A549 (cell line): ENCODE measurements at regions not wholly inside any gene's neighbourhood (a gene's known extent, or its start where the extent isn't known, plus 50 kb on each side); places are given as distances from the start of the nearest gene placed in this dataset.

ENCODE experiments used
- ATAC-seq, 2 experiments: fragments of 200-7000 bp in 1 of 2; fragments of >200 bp in 1 of 2; cut with Nextera tagmentation in 1 of 2; cut with Tn5 transposase in 1 of 2; 3 replicates each; pipeline versions ENCODE4 v1.8.0 to v1.9.1; 2018 to 2020; ENCODE audit warnings: mild to moderate bottlenecking in 1 of 2, moderate library complexity in 1 of 2
- CTCF ChIA-PET: fragments of 300-600 bp; sonication (Branson Sonifier 250); formaldehyde crosslinking; extraction: SDS; loops from one replicate; lab custom pipeline; 2021; ENCODE audit warnings: antibody characterized with exemption, inconsistent platforms; lab: Yijun Ruan, JAX
- POLR2A ChIA-PET: fragments of 350-600 bp; formaldehyde crosslinking; extraction: SDS; loops from one replicate; lab custom pipeline; 2021; ENCODE audit warnings: antibody characterized with exemption, inconsistent platforms; lab: Yijun Ruan, JAX
- DNase-seq, 2 experiments: peaks; one replicate each; pipeline versions ENCODE4 v3.0.0 to v3.0.0-alpha.2; 2011 to 2016; ENCODE audit warnings: low read depth in 1 of 2, low spot score in 1 of 2
- FAIRE-seq: peaks from 2 replicates; lab custom pipeline; 2011; peaks lifted over from hg19 to GRCh38; lab: Jason Lieb, UNC
- H3K27ac ChIP-seq, 2 experiments: fragments of >200 bp; sonication (Bioruptor Twin); formaldehyde crosslinking; 3 replicates each; pipeline ENCODE4 v1.5.1; 2016 to 2017
- H3K4me1 ChIP-seq: fragments of >200 bp; sonication (Bioruptor Twin); formaldehyde crosslinking; 3 replicates; pipeline ENCODE4 v1.6.1; 2016
- H3K4me2 ChIP-seq: fragments of >200 bp; sonication (Bioruptor Twin); formaldehyde crosslinking; 3 replicates; pipeline ENCODE4 v1.6.1; 2016
- H3K4me3 ChIP-seq: fragments of >200 bp; sonication (Bioruptor Twin); formaldehyde crosslinking; 3 replicates; pipeline ENCODE4 v1.5.1; 2016
- H3K9me3 ChIP-seq: fragments of >200 bp; sonication (Bioruptor Twin); formaldehyde crosslinking; 3 replicates; pipeline ENCODE4 v1.6.1; 2016
- BCL3 ChIP-seq: fragments of >200 bp; sonication (Bioruptor Twin); formaldehyde crosslinking; IDR thresholded peaks from 3 replicates; pipeline ENCODE4 v1.6.1; 2016
- BHLHE40 ChIP-seq: IDR thresholded peaks from 2 replicates; pipeline ENCODE4 v1.6.1; 2012; ENCODE audit warnings: low read depth, low read length, inconsistent platforms
- E2F6 ChIP-seq: IDR thresholded peaks from 2 replicates; pipeline ENCODE4 v1.6.1; 2012; ENCODE audit warnings: low read depth, borderline replicate concordance
- EHF ChIP-seq: fragments of 250-450 bp; sonication (Bioruptor Pico); IDR thresholded peaks from 2 replicates; pipeline ENCODE4 v1.5.0; 2020; ENCODE audit warnings: mild to moderate bottlenecking
- EHMT2 ChIP-seq: fragments of 200-600 bp; sonication (generic); IDR thresholded peaks from 2 replicates; pipeline ENCODE4 v1.6.1; 2016; ENCODE audit warnings: antibody characterized with exemption, low read depth, mild to moderate bottlenecking, moderate library complexity
- ESRRA ChIP-seq: fragments of 150-350 bp; IDR thresholded peaks from 2 replicates; pipeline ENCODE4 v1.6.1; 2014; ENCODE audit warnings: mild to moderate bottlenecking, low read length, borderline replicate concordance
- FOSL2 ChIP-seq, 2 experiments: fragments of 450-650 bp in 1 of 2; fragments of >200 bp in 1 of 2; sonication (Bioruptor Twin) in 1 of 2; formaldehyde crosslinking; IDR thresholded peaks; 2 replicates each; pipeline versions ENCODE4 v1.5.0 to v1.6.1; 2016 to 2020; ENCODE audit warnings: mild to moderate bottlenecking in 1 of 2, moderate library complexity in 1 of 2
- GATA3 ChIP-seq: IDR thresholded peaks from 2 replicates; pipeline ENCODE4 v1.6.1; 2012; ENCODE audit warnings: borderline replicate concordance
- HDAC2 ChIP-seq: fragments of 200-600 bp; sonication (generic); IDR thresholded peaks from 2 replicates; pipeline ENCODE4 v1.6.1; 2016
- HOXA7 ChIP-seq: fragments of 250-450 bp; sonication (Bioruptor Pico); IDR thresholded peaks from 2 replicates; pipeline ENCODE4 v1.5.0; 2020; ENCODE audit warnings: mild to moderate bottlenecking, moderate library complexity
- HOXB13 ChIP-seq: fragments of 250-450 bp; sonication (Bioruptor Pico); IDR thresholded peaks from 2 replicates; pipeline ENCODE4 v1.5.0; 2020; ENCODE audit warnings: low read depth, mild to moderate bottlenecking, moderate library complexity
- JUN ChIP-seq, 2 experiments: fragments of >200 bp; sonication (Bioruptor Twin); formaldehyde crosslinking; IDR thresholded peaks; 2 replicates in 1 of 2; 3 replicates in 1 of 2; pipeline ENCODE4 v1.6.1; 2016 to 2017
- JUNB ChIP-seq: fragments of >200 bp; sonication (Bioruptor Twin); formaldehyde crosslinking; IDR thresholded peaks from 2 replicates; pipeline ENCODE4 v1.6.1; 2016
- KDM1A ChIP-seq: fragments of 200-600 bp; sonication (generic); IDR thresholded peaks from 2 replicates; pipeline ENCODE4 v1.6.1; 2016; ENCODE audit warnings: low read depth, mild to moderate bottlenecking
- KDM5A ChIP-seq: fragments of 200-600 bp; sonication (generic); IDR thresholded peaks from 2 replicates; pipeline ENCODE4 v1.6.1; 2016; ENCODE audit warnings: antibody characterized with exemption, mild to moderate bottlenecking
- MYC ChIP-seq: IDR thresholded peaks from 2 replicates; pipeline ENCODE4 v1.6.1; 2012; ENCODE audit warnings: mild to moderate bottlenecking, inconsistent platforms, low read length, improper control_type of control experiment, borderline replicate concordance
- NFE2L2 ChIP-seq: fragments of 150-350 bp; conservative IDR thresholded peaks from 2 replicates; pipeline ENCODE4 v1.6.1; 2014; ENCODE audit warnings: low read length
- NR3C1 ChIP-seq: fragments of >200 bp; sonication (Bioruptor Twin); formaldehyde crosslinking; IDR thresholded peaks from 3 replicates; pipeline ENCODE4 v1.6.1; 2017
- POLR2A ChIP-seq: IDR thresholded peaks from 2 replicates; pipeline ENCODE4 v1.6.1; 2012; ENCODE audit warnings: mild to moderate bottlenecking, low read length
- RCOR1 ChIP-seq: fragments of 150-350 bp; IDR thresholded peaks from 2 replicates; pipeline ENCODE4 v1.6.1; 2014; ENCODE audit warnings: antibody characterized with exemption, low read length, low read depth
- REST ChIP-seq: fragments of 200-600 bp; sonication (generic); IDR thresholded peaks from 2 replicates; pipeline ENCODE4 v1.6.1; 2016; ENCODE audit warnings: antibody characterized with exemption, mild to moderate bottlenecking, moderate library complexity
- RNF2 ChIP-seq: fragments of 200-600 bp; sonication (generic); IDR thresholded peaks from 2 replicates; pipeline ENCODE4 v1.6.1; 2016; ENCODE audit warnings: low read depth, mild to moderate bottlenecking, antibody characterized with exemption, moderate library complexity, borderline replicate concordance
- SREBF2 ChIP-seq: fragments of 450-650 bp; IDR thresholded peaks from 2 replicates; pipeline ENCODE4 v1.6.1; 2014; ENCODE audit warnings: mild to moderate bottlenecking, moderate library complexity
- ZFP36 ChIP-seq: fragments of 450-650 bp; IDR thresholded peaks from 2 replicates; pipeline ENCODE4 v1.6.1; 2014; ENCODE audit warnings: borderline replicate concordance; ENCODE audit not compliant: partially characterized antibody
- ZSCAN20 ChIP-seq: fragments of 250-450 bp; sonication (Bioruptor Pico); IDR thresholded peaks from 2 replicates; pipeline ENCODE4 v1.8.0; 2022; ENCODE audit warnings: mild to moderate bottlenecking, moderate library complexity
- WGBS: methylation state at CpG from one replicate; pipeline ENCODE4 v1.1.6; 2017; ENCODE audit errors: missing lambda C conversion rate; 5-methylcytosine and 5-hydroxymethylcytosine counted together

GRCh38 chr2:47720559-47720958 is 62.4 kb upstream of the MSH6 start (continued):
- TF ChIP-seq REST (no peak), BHLHE40 (no peak), ZFP36 (no peak), FOSL2 (IDR thresholded peaks at IDR 0.05) (no peak), FOSL2 (CRISPR knock-in tag; IDR thresholded peaks at IDR 0.05) (no peak), KDM5A (no peak), POLR2A (no peak), NFE2L2 (no peak)

- WGBS = 63% methylated on average over 3 of the region's 3 CpGs
- TF ChIP-seq ZFP36 (no peak), RNF2 (no peak), RCOR1 (no peak), SREBF2 (no peak), BCL3 (no peak), ZSCAN20 (CRISPR knock-in tag) (no peak), MYC (no peak), JUNB (no peak), NR3C1 (no peak), ESRRA (no peak), GATA3 (no peak), EHMT2 (no peak), KDM1A (no peak), HOXA7 (CRISPR knock-in tag) (no peak), JUN (IDR thresholded peaks at IDR 0.05) (no peak), HOXB13 (CRISPR knock-in tag) (no peak), EHF (CRISPR knock-in tag) (no peak), E2F6 (no peak), HDAC2 (no peak)
- no peak for FAIRE-seq
- DNase-seq = no peak
- Histone ChIP-seq H3K27ac (no peak overlapping the region), H3K9me3 (no peaks in the 10 kb centered on the region), H3K4me1 (no peaks in the 10 kb centered on the region), H3K4me3 (no peak overlapping the region), H3K4me2 (no peak overlapping the region)
- ChIA-PET CTCF (interaction anchor here (0.9 to 1.7 kb wide), 3 partner anchors 39 to 283 kb away, joined by 3 to 4 read pairs (median 4); no protein-coding TSS in a partner anchor), POLR2A (no interaction called here)
- no peak for ATAC-seq
These were observed 62.9 kb upstream of the MSH6 start for GRCh38 chr2:47720036-47720435.
